Prostate gland (tissue), 2 donors: ENCODE measurements at regions not wholly inside any gene's neighbourhood (a gene's known extent, or its start where the extent isn't known, plus 50 kb on each side); places are given as distances from the start of the nearest gene placed in this dataset.
"Not testable (repeated sequence)": the region's sequence is repeated elsewhere in the genome, so short reads cannot be mapped to it uniquely, and the experiment has no call there.

Experiments used
- DNase-seq: peaks from one replicate; pipeline ENCODE4 v3.0.0-alpha.2; 2019; ENCODE audit warnings: low spot score
- H3K27ac ChIP-seq, 2 donors: fragments of 200-600 bp; sonication (generic); 2 replicates each; pipeline ENCODE4 v1.5.1; 2017 to 2019
- H3K27me3 ChIP-seq: fragments of 200-600 bp; sonication (generic); replicated peaks from 2 replicates; pipeline ENCODE4 v1.5.1; 2019; ENCODE audit not compliant: insufficient read depth
- H3K36me3 ChIP-seq, 2 donors: fragments of 200-600 bp; sonication (generic); 1 replicate in 1 of 2; 2 replicates in 1 of 2; pipeline versions ENCODE4 v1.5.1 to v1.8.1; 2017 to 2019
- H3K4me1 ChIP-seq: fragments of 200-600 bp; sonication (generic); replicated peaks from 2 replicates; pipeline ENCODE4 v1.5.1; 2019
- H3K4me3 ChIP-seq, 2 donors: fragments of 200-600 bp; sonication (generic); 2 replicates each; pipeline ENCODE4 v1.5.1; 2017 to 2019
- H3K9me3 ChIP-seq: fragments of 200-600 bp; sonication (generic); 2 replicates; pipeline ENCODE4 v1.5.1; 2017
- POLR2A ChIP-seq: fragments of 450-650 bp; IDR thresholded peaks from one replicate; pipeline ENCODE4 v1.6.1; 2016; ENCODE audit warnings: antibody characterized with exemption, mild to moderate bottlenecking
- POLR2AphosphoS5 ChIP-seq: sonication (generic); formaldehyde crosslinking; IDR thresholded peaks from one replicate; pipeline ENCODE4 v1.6.1; 2017; ENCODE audit warnings: antibody characterized with exemption
- WGBS: methylation state at CpG from one replicate; pipeline ENCODE4 v1.1.5; 2018; 5-methylcytosine and 5-hydroxymethylcytosine counted together
- intact Hi-C: fragments of 100-400 bp; cut with DNase I; formaldehyde crosslinking; loops from one replicate; pipeline ENCODE4 v1.14.2; 2022
- TF ChIP-seq, protein P1 (sequence below), 4 experiments: fragments of 200-600 bp in 2 of 4; fragments of 450-650 bp in 2 of 4; sonication (generic) in 2 of 4; IDR thresholded peaks; 1 replicate in 3 of 4; 2 replicates in 1 of 4; pipeline ENCODE4 v1.5.1; 2016 to 2019; ENCODE audit warnings: antibody characterized with exemption in 4 of 4, mild to moderate bottlenecking in 2 of 4, moderate library complexity in 2 of 4

DNA sequence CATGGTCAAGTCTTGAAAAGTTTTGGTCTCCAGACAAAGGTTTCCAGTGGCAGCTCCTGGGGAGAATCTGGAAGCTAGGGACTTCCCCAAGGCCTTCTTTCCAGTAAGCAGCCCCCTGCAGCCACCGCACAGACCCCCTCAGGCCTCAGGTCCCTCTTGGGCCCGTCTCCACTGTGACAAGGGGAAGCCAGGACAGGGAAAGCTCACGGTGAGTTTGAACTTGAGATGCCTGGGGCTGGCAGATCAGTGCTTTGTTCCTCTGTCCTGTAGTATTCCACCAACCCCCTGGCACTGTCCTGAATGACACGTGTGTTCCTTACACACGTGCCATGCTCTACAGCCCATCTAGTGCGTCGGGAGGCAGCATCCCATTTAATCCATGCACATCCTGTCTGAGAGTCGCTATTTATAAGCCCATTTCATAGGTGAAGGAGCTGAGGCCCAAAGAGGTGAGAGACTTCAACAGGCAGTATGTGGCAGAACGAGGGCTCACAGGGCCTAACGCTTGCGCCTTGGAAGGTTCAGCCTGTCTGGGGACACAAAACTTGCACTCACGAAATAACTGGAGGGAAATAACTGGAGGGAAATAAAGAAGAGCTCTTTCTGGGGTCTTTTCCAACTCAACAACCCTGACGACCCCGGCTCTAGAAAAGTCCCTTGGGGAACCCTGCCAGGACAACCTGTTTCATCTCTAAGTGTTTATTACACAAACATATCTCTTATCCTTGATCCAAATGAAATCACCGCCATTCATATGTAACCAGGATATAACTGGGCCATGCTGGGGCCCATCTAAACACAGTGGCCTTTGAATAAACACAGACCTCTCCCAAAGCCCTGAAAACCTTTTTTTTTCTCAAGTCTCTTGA is 123.0 kb downstream of the BANF2 start:
- intact Hi-C loops, result no loop called here
- TF ChIP-seq, protein P1, sequence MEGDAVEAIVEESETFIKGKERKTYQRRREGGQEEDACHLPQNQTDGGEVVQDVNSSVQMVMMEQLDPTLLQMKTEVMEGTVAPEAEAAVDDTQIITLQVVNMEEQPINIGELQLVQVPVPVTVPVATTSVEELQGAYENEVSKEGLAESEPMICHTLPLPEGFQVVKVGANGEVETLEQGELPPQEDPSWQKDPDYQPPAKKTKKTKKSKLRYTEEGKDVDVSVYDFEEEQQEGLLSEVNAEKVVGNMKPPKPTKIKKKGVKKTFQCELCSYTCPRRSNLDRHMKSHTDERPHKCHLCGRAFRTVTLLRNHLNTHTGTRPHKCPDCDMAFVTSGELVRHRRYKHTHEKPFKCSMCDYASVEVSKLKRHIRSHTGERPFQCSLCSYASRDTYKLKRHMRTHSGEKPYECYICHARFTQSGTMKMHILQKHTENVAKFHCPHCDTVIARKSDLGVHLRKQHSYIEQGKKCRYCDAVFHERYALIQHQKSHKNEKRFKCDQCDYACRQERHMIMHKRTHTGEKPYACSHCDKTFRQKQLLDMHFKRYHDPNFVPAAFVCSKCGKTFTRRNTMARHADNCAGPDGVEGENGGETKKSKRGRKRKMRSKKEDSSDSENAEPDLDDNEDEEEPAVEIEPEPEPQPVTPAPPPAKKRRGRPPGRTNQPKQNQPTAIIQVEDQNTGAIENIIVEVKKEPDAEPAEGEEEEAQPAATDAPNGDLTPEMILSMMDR (IDR thresholded peaks at IDR 0.05), result no peak
- no peak for TF ChIP-seq POLR2AphosphoS5
- no peak for TF ChIP-seq POLR2A
- H3K9me3 ChIP-seq, result no peaks in the 10 kb centered on the region
- H3K4me1 ChIP-seq, result no peaks in the 10 kb centered on the region
- DNase-seq, result no peak
- H3K4me3 ChIP-seq, result no peak overlapping the region
- no peaks in the 10 kb centered on the region for H3K27me3 ChIP-seq
- no peak overlapping the region for H3K27ac ChIP-seq
- 80% methylated on average over 15 of the region's 15 CpGs for WGBS
- no peaks in the 10 kb centered on the region for H3K36me3 ChIP-seq

DNA sequence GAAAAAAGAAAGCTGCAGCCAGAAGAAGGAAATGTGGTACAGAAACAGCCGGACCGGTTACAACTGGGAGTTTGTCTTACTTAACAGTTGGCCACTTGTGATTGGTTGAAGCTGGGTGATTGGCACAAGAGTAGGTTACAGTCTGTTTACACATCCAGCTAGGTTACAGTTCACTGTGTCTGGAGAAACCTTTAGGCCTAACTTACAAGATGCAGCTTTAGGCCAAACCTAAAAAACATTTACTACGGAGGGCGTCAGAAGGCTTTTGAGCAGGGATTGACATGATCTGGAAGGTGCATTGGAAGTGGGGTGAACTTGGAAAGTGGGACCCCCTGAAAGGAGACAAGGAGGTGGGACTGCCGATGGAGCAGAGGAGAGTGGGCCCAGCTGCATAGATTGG is 122.3 kb downstream of the BANF2 start:
- H3K27ac ChIP-seq, result no peak overlapping the region
- no peaks in the 10 kb centered on the region for H3K27me3 ChIP-seq
- DNase-seq, result peak; percentile 79
- TF ChIP-seq, protein P1 (IDR thresholded peaks at IDR 0.05), result peak in 1 of 4 experiments; percentile 15
- TF ChIP-seq POLR2A, result no peak
- TF ChIP-seq POLR2AphosphoS5, result peak; percentile 61
- no peaks in the 10 kb centered on the region for H3K9me3 ChIP-seq
- 51% methylated on average over 5 of the region's 5 CpGs for WGBS
- H3K36me3 ChIP-seq, result no peaks in the 10 kb centered on the region
- H3K4me3 ChIP-seq, result no peak overlapping the region
- intact Hi-C loops, result no loop called here
- H3K4me1 ChIP-seq, result no peaks in the 10 kb centered on the region

DNA sequence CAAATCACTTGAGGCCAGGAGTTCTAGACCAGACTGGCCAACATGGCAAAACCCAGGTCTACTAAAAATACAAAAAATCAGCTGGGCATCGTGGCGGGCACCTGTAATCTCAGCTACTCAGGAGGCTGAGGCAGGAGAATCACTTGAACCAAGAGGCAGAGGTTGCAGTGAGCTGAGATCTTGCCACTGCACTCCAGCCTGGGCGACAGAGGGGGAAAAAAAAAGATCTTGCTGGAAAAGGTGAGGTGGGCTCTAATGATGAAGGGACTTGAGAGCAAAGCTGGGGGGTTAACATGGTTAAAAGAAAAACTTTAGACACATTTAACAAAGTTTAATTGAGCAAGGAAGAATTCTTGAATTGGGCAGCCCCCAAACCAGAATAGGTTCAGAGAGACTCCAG is 121.8 kb downstream of the BANF2 start:
- H3K9me3 ChIP-seq, H3K27me3 ChIP-seq, H3K27ac ChIP-seq, DNase-seq, H3K4me1 ChIP-seq, H3K4me3 ChIP-seq, H3K36me3 ChIP-seq, intact Hi-C loops: not testable (repeated sequence)
- 91% methylated on average over 3 of the region's 3 CpGs for WGBS

DNA sequence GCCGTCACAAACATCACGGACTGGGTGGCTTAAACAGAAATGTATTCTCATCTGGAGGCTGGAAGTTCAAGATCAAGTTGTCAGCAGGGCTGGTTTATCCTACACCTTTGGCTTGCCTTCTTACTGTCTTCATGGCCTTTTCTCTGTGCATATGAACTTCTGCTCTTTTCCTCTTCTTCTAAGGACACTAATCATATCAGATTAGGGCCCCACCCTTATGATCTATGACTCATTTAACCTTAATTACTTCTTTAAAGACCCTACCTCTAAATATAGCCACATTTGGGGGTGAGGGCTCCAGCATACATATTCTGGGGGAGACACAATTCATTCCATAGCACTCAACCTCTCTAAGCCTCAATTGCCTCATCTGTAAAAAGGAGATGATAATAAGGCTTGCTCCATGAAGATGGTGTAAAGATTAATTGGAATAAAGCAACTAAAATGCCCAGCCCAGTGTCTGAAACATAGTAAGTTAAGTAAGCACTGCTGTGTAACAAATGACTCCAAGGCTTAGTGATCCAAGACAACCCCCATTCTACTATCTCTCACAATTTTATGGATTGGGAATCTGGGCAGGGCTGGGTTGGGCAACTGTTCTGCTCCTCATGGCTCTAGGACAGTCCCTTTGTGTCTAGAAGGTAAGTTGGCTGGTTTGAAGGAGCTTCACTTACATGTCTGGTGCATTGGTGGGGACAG is 119.8 kb downstream of the BANF2 start:
- Histone ChIP-seq H3K27ac (no peak overlapping the region), H3K4me1 (no peaks in the 10 kb centered on the region), H3K9me3 (no peaks in the 10 kb centered on the region), H3K36me3 (no peaks in the 10 kb centered on the region), H3K27me3 (no peaks in the 10 kb centered on the region), H3K4me3 (no peak overlapping the region)
- WGBS, result 100% methylated on average over 2 of the region's 2 CpGs
- DNase-seq, result no peak
- intact Hi-C loops, result no loop called here
- TF ChIP-seq, protein P1 (IDR thresholded peaks at IDR 0.05), result no peak
- TF ChIP-seq POLR2A, result no peak
- TF ChIP-seq POLR2AphosphoS5, result no peak

DNA sequence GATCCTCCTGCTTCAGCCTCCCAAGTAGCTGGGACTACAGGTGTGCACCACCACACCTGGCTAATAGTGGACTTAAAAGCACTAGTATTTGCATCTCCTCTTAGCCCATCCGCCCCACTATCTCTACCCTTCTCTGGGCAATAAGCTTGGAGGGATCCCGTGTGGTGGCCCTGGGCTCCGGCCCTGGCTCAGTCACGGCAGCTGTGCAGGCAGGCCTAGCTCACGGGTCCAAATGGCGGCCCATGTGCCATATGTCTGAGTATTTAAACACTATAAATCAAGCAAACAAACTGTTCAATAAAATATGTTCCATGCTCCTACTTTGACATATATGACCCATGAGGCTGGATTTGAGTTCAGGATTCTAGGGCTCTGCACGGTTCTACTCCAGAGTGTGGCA is 118.4 kb downstream of the BANF2 start:
- Histone ChIP-seq H3K4me1 (no peaks in the 10 kb centered on the region), H3K27me3 (no peaks in the 10 kb centered on the region), H3K36me3 (no peaks in the 10 kb centered on the region), H3K27ac (no peak overlapping the region), H3K9me3 (no peaks in the 10 kb centered on the region), H3K4me3 (no peak overlapping the region)
- TF ChIP-seq, protein P1 (IDR thresholded peaks at IDR 0.05), result no peak
- TF ChIP-seq POLR2A, result no peak
- TF ChIP-seq POLR2AphosphoS5, result no peak
- intact Hi-C loops, result no loop called here
- DNase-seq, result no peak
- WGBS, result 92% methylated on average over 7 of the region's 7 CpGs
